Left colon (tissue), 2 donors: ENCODE measurements at regions not wholly inside any gene's neighbourhood (a gene's known extent, or its start where the extent isn't known, plus 50 kb on each side); places are given as distances from the start of the nearest gene placed in this dataset.
A peak's percentile ranks its signal among the peaks of the same experiment; 100 is the strongest.
"Not testable (repeated sequence)": the region's sequence is repeated elsewhere in the genome, so short reads cannot be mapped to it uniquely, and the experiment has no call there.

Source experiments
- ATAC-seq: fragments of 200-7000 bp; cut with Tn5 transposase; one replicate; pipeline ENCODE4 v1.9.1; 2020; ENCODE audit warnings: mild to moderate bottlenecking, moderate library complexity
- DNase-seq, 2 donors: peaks; one replicate each; pipeline ENCODE4 v3.0.0-alpha.2; 2020
- intact Hi-C, 2 donors: fragments of 100-400 bp; cut with DNase I in 1 of 2; cut with micrococcal nuclease in 1 of 2; formaldehyde crosslinking; loops; one replicate each; pipeline versions ENCODE4 v1.11.2 to v1.14.0; 2022; cut with DNase I, micrococcal nuclease
- donor health status: DM: no; HTN: no; CAD: no.
- donor health status: DM: yes; HTN: yes; CAD: no.

GRCh38 chr2:133624551-133624950 lies 56.3 kb upstream of the NCKAP5 start:
- ATAC-seq: no peak
- intact Hi-C loops: no loop called here
- DNase-seq: no peak

GRCh38 chr2:133627741-133628140 lies 59.5 kb upstream of the NCKAP5 start:
- ATAC-seq (no peak), DNase-seq (no peak)
- intact Hi-C loops: no loop called here

- intact Hi-C loops: no loop called here
- DNase-seq (no peak), ATAC-seq (no peak)
Observed at GRCh38 chr2:133633309-133633708, 65.0 kb upstream of the NCKAP5 start.

GRCh38 chr2:133633881-133634409 lies 65.7 kb upstream of the NCKAP5 start:
- ATAC-seq (no peak), DNase-seq (no peak)
- intact Hi-C loops: no loop called here

- intact Hi-C loops: no loop called here
- DNase-seq (no peak), ATAC-seq (no peak)
Observed at GRCh38 chr2:133635131-133635530, 66.9 kb upstream of the NCKAP5 start.

- ATAC-seq: no peak
- intact Hi-C loops: no loop called here
- DNase-seq: no peak
Observed at GRCh38 chr2:133636287-133636686, 68.0 kb upstream of the NCKAP5 start.

GRCh38 chr2:133640103-133640502 lies 71.8 kb upstream of the NCKAP5 start:
- intact Hi-C loops: no loop called here
- DNase-seq (no peak), ATAC-seq (no peak)

- DNase-seq: peak; percentile 6 to 27
Observed at GRCh38 chr2:133641497-133641896, 73.2 kb upstream of the NCKAP5 start.

GRCh38 chr2:133641942-133642725 lies 73.9 kb upstream of the NCKAP5 start:
- intact Hi-C loops: no loop called here
- DNase-seq (no peak), ATAC-seq (no peak)

More at GRCh38 chr2:133641497-133641896, 73.2 kb upstream of the NCKAP5 start:
- peak; percentile 92 for ATAC-seq
- intact Hi-C loops: no loop called here

- intact Hi-C loops: no loop called here
- no peak for DNase-seq
- no peak for ATAC-seq
Observed at GRCh38 chr2:133642791-133643191, 74.5 kb upstream of the NCKAP5 start.

- intact Hi-C loops: no loop called here
- DNase-seq: no peak
- ATAC-seq: no peak
Observed at GRCh38 chr2:133643863-133644262, 75.6 kb upstream of the NCKAP5 start.

- no peak for ATAC-seq
- intact Hi-C loops: no loop called here
- DNase-seq: no peak
Observed at GRCh38 chr2:133644846-133645245, 76.6 kb upstream of the NCKAP5 start.

- intact Hi-C loops, ATAC-seq, DNase-seq: not testable (repeated sequence)
Observed at GRCh38 chr2:133647386-133647785, 79.1 kb upstream of the NCKAP5 start.

GRCh38 chr2:133651861-133652260 lies 83.6 kb upstream of the NCKAP5 start:
- ATAC-seq: no peak
- DNase-seq: no peak
- intact Hi-C loops: no loop called here

- ATAC-seq (no peak), DNase-seq (no peak)
- intact Hi-C loops: no loop called here
Observed at GRCh38 chr2:133652398-133652797, 84.1 kb upstream of the NCKAP5 start.

GRCh38 chr2:133653056-133653455 lies 84.8 kb upstream of the NCKAP5 start:
- intact Hi-C loops: no loop called here
- ATAC-seq (no peak), DNase-seq (no peak)

GRCh38 chr2:133654949-133655348 lies 86.7 kb upstream of the NCKAP5 start:
- intact Hi-C loops: no loop called here

GRCh38 chr2:133655610-133656009 lies 87.3 kb upstream of the NCKAP5 start:
- intact Hi-C loops: no loop called here
- DNase-seq: no peak
- no peak for ATAC-seq

More at GRCh38 chr2:133654949-133655348, 86.7 kb upstream of the NCKAP5 start:
- no peak for ATAC-seq
- no peak for DNase-seq

GRCh38 chr2:133657591-133657990 lies 89.3 kb upstream of the NCKAP5 start:
- ATAC-seq (no peak), DNase-seq (no peak)
- intact Hi-C loops: no loop called here

- DNase-seq: no peak
- intact Hi-C loops: no loop called here
- no peak for ATAC-seq
Observed at GRCh38 chr2:133658020-133658903, 90.0 kb upstream of the NCKAP5 start.
